ENCODE measurements at regions not wholly inside any gene's neighbourhood (a gene's known extent, or its start where the extent isn't known, plus 50 kb on each side); places are given as distances from the start of the nearest gene placed in this dataset.

DNA sequence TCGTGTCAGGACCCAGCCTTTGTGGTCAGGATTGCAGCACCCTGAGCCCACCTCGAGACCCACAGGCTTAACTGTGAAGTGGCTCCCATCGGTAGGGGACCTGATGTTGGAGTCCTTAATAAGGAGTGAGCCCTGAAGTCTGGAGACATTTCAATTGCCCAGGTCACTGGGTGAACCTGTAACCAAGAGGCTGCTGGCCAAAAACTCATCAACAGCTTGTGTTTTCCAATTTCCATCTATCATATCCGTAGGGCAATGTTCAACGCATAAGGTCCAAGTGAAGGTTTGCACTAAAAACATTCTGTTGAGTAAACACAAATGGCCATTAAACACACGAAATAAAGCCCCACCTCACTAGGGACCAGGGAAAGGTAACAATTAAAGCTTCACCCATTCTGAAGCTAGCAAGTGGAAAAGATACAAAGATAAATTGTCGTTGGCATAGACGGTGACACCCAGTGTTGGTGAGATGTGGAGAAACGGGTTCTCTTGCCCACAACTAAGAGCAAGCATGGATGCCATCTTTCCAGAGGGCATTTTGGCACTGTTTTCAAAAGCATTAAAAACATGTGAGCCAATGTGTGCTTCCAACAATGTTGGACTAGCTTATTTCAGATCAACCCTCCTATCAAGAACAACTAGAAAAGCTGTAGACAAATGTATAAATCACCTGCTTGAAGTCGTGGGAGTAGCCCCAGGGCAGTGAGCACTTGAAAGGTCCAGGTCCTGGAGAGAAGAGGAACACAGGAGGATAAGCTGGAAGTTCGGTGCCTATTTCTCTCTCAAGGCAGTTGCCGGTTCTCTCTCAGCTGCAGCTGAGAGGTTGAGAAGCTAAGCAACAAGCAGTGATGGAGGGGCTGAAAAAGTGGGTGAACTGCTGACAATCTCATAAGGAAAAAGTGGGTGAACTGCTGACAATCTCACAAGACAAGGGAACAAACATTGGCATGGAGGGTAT is 56.3 kb upstream of the PCSK6 start:
- TF ChIP-seq, protein P1, sequence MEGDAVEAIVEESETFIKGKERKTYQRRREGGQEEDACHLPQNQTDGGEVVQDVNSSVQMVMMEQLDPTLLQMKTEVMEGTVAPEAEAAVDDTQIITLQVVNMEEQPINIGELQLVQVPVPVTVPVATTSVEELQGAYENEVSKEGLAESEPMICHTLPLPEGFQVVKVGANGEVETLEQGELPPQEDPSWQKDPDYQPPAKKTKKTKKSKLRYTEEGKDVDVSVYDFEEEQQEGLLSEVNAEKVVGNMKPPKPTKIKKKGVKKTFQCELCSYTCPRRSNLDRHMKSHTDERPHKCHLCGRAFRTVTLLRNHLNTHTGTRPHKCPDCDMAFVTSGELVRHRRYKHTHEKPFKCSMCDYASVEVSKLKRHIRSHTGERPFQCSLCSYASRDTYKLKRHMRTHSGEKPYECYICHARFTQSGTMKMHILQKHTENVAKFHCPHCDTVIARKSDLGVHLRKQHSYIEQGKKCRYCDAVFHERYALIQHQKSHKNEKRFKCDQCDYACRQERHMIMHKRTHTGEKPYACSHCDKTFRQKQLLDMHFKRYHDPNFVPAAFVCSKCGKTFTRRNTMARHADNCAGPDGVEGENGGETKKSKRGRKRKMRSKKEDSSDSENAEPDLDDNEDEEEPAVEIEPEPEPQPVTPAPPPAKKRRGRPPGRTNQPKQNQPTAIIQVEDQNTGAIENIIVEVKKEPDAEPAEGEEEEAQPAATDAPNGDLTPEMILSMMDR (conservative IDR thresholded peaks at IDR 0.05 in 1 of 2, IDR thresholded peaks at IDR 0.05 in 1 of 2; ENCODE audit: low read depth in 1 of 2, low read length in 2 of 2): no peak
- no peak for TF ChIP-seq EZH2 (IDR thresholded peaks at IDR 0.05; ENCODE audit: low read length, missing control alignments)
